HG02678 (cell line): ENCODE measurements at regions not wholly inside any gene's neighbourhood (a gene's known extent, or its start where the extent isn't known, plus 50 kb on each side); places are given as distances from the start of the nearest gene placed in this dataset.

ENCODE experiments used
- ATAC-seq: cut with Tn5 transposase; IDR thresholded peaks from one replicate; pipeline ENCODE4 v1.9.1; 2021; ENCODE audit warnings: mild to moderate bottlenecking, moderate library complexity; ENCODE audit not compliant: unreplicated experiment

- ATAC-seq = no peak
Measured at GRCh38 chr10:10294881-10295529, 722.7 kb upstream of the CELF2 start.

- ATAC-seq = no peak
Measured at GRCh38 chr10:10295537-10295936, 722.1 kb upstream of the CELF2 start.

- ATAC-seq = no peak
Measured at GRCh38 chr10:10302689-10303088, 715.0 kb upstream of the CELF2 start.

GRCh38 chr10:10307036-10307435 is 710.6 kb upstream of the CELF2 start:
- ATAC-seq = no peak

- no peak for ATAC-seq
Measured at GRCh38 chr10:10307551-10307950, 710.1 kb upstream of the CELF2 start.

GRCh38 chr10:10310498-10310897 is 707.2 kb upstream of the CELF2 start:
- no peak for ATAC-seq

GRCh38 chr10:10311966-10312365 is 705.7 kb upstream of the CELF2 start:
- ATAC-seq = no peak

- ATAC-seq = no peak
Measured at GRCh38 chr10:10313149-10313835, 704.4 kb upstream of the CELF2 start.

GRCh38 chr10:10314626-10315025 is 703.0 kb upstream of the CELF2 start:
- no peak for ATAC-seq

GRCh38 chr10:10315989-10316388 is 701.7 kb upstream of the CELF2 start:
- no peak for ATAC-seq

- ATAC-seq = no peak
Measured at GRCh38 chr10:10317151-10317550, 700.5 kb upstream of the CELF2 start.

- no peak for ATAC-seq
Measured at GRCh38 chr10:10318856-10319255, 698.8 kb upstream of the CELF2 start.

GRCh38 chr10:10320956-10321355 is 696.7 kb upstream of the CELF2 start:
- no peak for ATAC-seq

GRCh38 chr10:10326116-10326515 is 691.6 kb upstream of the CELF2 start:
- no peak for ATAC-seq

- ATAC-seq = no peak
Measured at GRCh38 chr10:10327934-10328333, 689.7 kb upstream of the CELF2 start.

GRCh38 chr10:10330418-10330817 is 687.3 kb upstream of the CELF2 start:
- ATAC-seq = no peak

- no peak for ATAC-seq
Measured at GRCh38 chr10:10332786-10333185, 684.9 kb upstream of the CELF2 start.

- ATAC-seq = no peak
Measured at GRCh38 chr10:10333622-10334021, 684.0 kb upstream of the CELF2 start.

- ATAC-seq = no peak
Measured at GRCh38 chr10:10338339-10338738, 679.3 kb upstream of the CELF2 start.

GRCh38 chr10:10346390-10347150 is 671.1 kb upstream of the CELF2 start:
- no peak for ATAC-seq

GRCh38 chr10:10350050-10350449 is 667.6 kb upstream of the CELF2 start:
- no peak for ATAC-seq

GRCh38 chr10:10351451-10351850 is 666.2 kb upstream of the CELF2 start:
- no peak for ATAC-seq
